ENCODE measurements at regions not wholly inside any gene's neighbourhood (a gene's known extent, or its start where the extent isn't known, plus 50 kb on each side); places are given as distances from the start of the nearest gene placed in this dataset.

- no peak for DNase-seq (ENCODE audit: low read depth, low spot score)
These were observed 388.1 kb upstream of the SLC14A2 start for GRCh38 chr18:45227001-45227742.

- DNase-seq (ENCODE audit: low read depth, low spot score), result no peak
These were observed 386.4 kb upstream of the SLC14A2 start for GRCh38 chr18:45228796-45229388.

GRCh38 chr18:45231617-45232016, 383.7 kb upstream of the SLC14A2 start:
- no peak for DNase-seq (ENCODE audit: low read depth, low spot score)

GRCh38 chr18:45232061-45232460, 383.2 kb upstream of the SLC14A2 start:
- DNase-seq (ENCODE audit: low read depth, low spot score), result no peak

- DNase-seq (ENCODE audit: low read depth, low spot score), result no peak
These were observed 378.6 kb upstream of the SLC14A2 start for GRCh38 chr18:45236676-45237075.

- DNase-seq (ENCODE audit: low read depth, low spot score), result no peak
These were observed 377.8 kb upstream of the SLC14A2 start for GRCh38 chr18:45237343-45238098.

GRCh38 chr18:45241271-45241670, 374.0 kb upstream of the SLC14A2 start:
- no peak for DNase-seq (ENCODE audit: low read depth, low spot score)

- no peak for DNase-seq (ENCODE audit: low read depth, low spot score)
These were observed 373.2 kb upstream of the SLC14A2 start for GRCh38 chr18:45241982-45242565.

- peak; percentile 78 for DNase-seq (ENCODE audit: low read depth, low spot score)
These were observed 371.8 kb upstream of the SLC14A2 start for GRCh38 chr18:45243340-45244110.

GRCh38 chr18:45245091-45245511, 370.2 kb upstream of the SLC14A2 start:
- peak; percentile 54 for DNase-seq (ENCODE audit: low read depth, low spot score)

- peak; percentile 92 for DNase-seq (ENCODE audit: low read depth, low spot score)
These were observed 366.9 kb upstream of the SLC14A2 start for GRCh38 chr18:45248240-45248903.

GRCh38 chr18:45249246-45249661, 366.0 kb upstream of the SLC14A2 start:
- no peak for DNase-seq (ENCODE audit: low read depth, low spot score)

- no peak for DNase-seq (ENCODE audit: low read depth, low spot score)
These were observed 364.8 kb upstream of the SLC14A2 start for GRCh38 chr18:45250479-45250878.

GRCh38 chr18:45251236-45251635, 364.0 kb upstream of the SLC14A2 start:
- DNase-seq (ENCODE audit: low read depth, low spot score), result peak; percentile 37

GRCh38 chr18:45252474-45252873, 362.8 kb upstream of the SLC14A2 start:
- DNase-seq (ENCODE audit: low read depth, low spot score), result no peak

- no peak for DNase-seq (ENCODE audit: low read depth, low spot score)
These were observed 362.2 kb upstream of the SLC14A2 start for GRCh38 chr18:45253056-45253565.

GRCh38 chr18:45253973-45254708, 361.1 kb upstream of the SLC14A2 start:
- no peak for DNase-seq (ENCODE audit: low read depth, low spot score)

- DNase-seq (ENCODE audit: low read depth, low spot score), result peak; percentile 16
These were observed 360.6 kb upstream of the SLC14A2 start for GRCh38 chr18:45254709-45255082.

GRCh38 chr18:45255197-45255890, 359.9 kb upstream of the SLC14A2 start:
- peak; percentile 95 for DNase-seq (ENCODE audit: low read depth, low spot score)
